WERI-Rb-1 (cell line): ENCODE measurements at regions not wholly inside any gene's neighbourhood (a gene's known extent, or its start where the extent isn't known, plus 50 kb on each side); places are given as distances from the start of the nearest gene placed in this dataset.
"Not testable (repeated sequence)": the region's sequence is repeated elsewhere in the genome, so short reads cannot be mapped to it uniquely, and the experiment has no call there.

ENCODE experiments used
- DNase-seq: peaks from one replicate; pipeline ENCODE4 v3.0.0-alpha.2; 2020
- H3K27ac ChIP-seq: fragments of 250-450 bp; sonication (Bioruptor Pico); 2 replicates; pipeline ENCODE4 v1.5.1; 2020; ENCODE audit warnings: mild to moderate bottlenecking, moderate library complexity
- H3K27me3 ChIP-seq: fragments of 250-450 bp; sonication (Bioruptor Pico); 2 replicates; pipeline ENCODE4 v1.5.1; 2021; ENCODE audit warnings: mild to moderate bottlenecking, low read depth, moderate library complexity; ENCODE audit not compliant: insufficient read depth, severe bottlenecking
- H3K36me3 ChIP-seq: fragments of 250-450 bp; sonication (Bioruptor Pico); 2 replicates; pipeline ENCODE4 v1.5.1; 2020; ENCODE audit warnings: mild to moderate bottlenecking, moderate library complexity
- H3K4me3 ChIP-seq: 2 replicates; pipeline ENCODE4 v1.5.1; 2011; ENCODE audit warnings: low read depth, mild to moderate bottlenecking, control low read depth, low read length
- H3K9me3 ChIP-seq: fragments of 250-450 bp; sonication (Bioruptor Pico); 2 replicates; pipeline ENCODE4 v1.5.1; 2021; ENCODE audit warnings: mild to moderate bottlenecking, moderate library complexity; ENCODE audit not compliant: severe bottlenecking
- CTCF ChIP-seq: IDR thresholded peaks from 2 replicates; pipeline ENCODE4 v1.5.1; 2011; ENCODE audit warnings: low read depth, mild to moderate bottlenecking, control low read depth, inconsistent platforms, low read length

GRCh38 chr12:59396519-59396918 is 199.3 kb upstream of the SLC16A7 start:
- H3K27me3 ChIP-seq = no peaks in the 10 kb centered on the region
- no peaks in the 10 kb centered on the region for H3K36me3 ChIP-seq
- H3K9me3 ChIP-seq = no peaks in the 10 kb centered on the region
- H3K27ac ChIP-seq = no peak overlapping the region
- no peak for DNase-seq
- TF ChIP-seq CTCF = no peak
- no peak overlapping the region for H3K4me3 ChIP-seq

- not testable (repeated sequence) for H3K27me3 ChIP-seq, H3K27ac ChIP-seq, DNase-seq, H3K36me3 ChIP-seq, H3K9me3 ChIP-seq, H3K4me3 ChIP-seq
Observed at GRCh38 chr12:59395310-59395709, 200.5 kb upstream of the SLC16A7 start.

- Histone ChIP-seq H3K27ac (no peak overlapping the region), H3K4me3 (no peak overlapping the region), H3K36me3 (no peaks in the 10 kb centered on the region), H3K9me3 (no peaks in the 10 kb centered on the region), H3K27me3 (no peaks in the 10 kb centered on the region)
- no peak for DNase-seq
- TF ChIP-seq CTCF = no peak
Observed at GRCh38 chr12:59393506-59393905, 202.3 kb upstream of the SLC16A7 start.

GRCh38 chr12:59389968-59390576 is 205.8 kb upstream of the SLC16A7 start:
- Histone ChIP-seq H3K27me3 (no peaks in the 10 kb centered on the region), H3K4me3 (no peak overlapping the region), H3K36me3 (no peaks in the 10 kb centered on the region), H3K27ac (no peak overlapping the region), H3K9me3 (no peaks in the 10 kb centered on the region)
- TF ChIP-seq CTCF = no peak
- peak; percentile 52 for DNase-seq

- no peak for DNase-seq
- Histone ChIP-seq H3K27ac (no peak overlapping the region), H3K36me3 (no peaks in the 10 kb centered on the region), H3K4me3 (no peak overlapping the region), H3K9me3 (no peaks in the 10 kb centered on the region), H3K27me3 (no peaks in the 10 kb centered on the region)
- TF ChIP-seq CTCF = no peak
Observed at GRCh38 chr12:59388694-59389093, 207.1 kb upstream of the SLC16A7 start.

GRCh38 chr12:59388176-59388575 is 207.7 kb upstream of the SLC16A7 start:
- H3K27ac ChIP-seq = no peak overlapping the region
- H3K4me3 ChIP-seq = no peak overlapping the region
- H3K36me3 ChIP-seq = no peaks in the 10 kb centered on the region
- no peaks in the 10 kb centered on the region for H3K9me3 ChIP-seq
- no peak for TF ChIP-seq CTCF
- H3K27me3 ChIP-seq = no peaks in the 10 kb centered on the region
- DNase-seq = no peak
